Endodermal cell (in vitro differentiated cells): ENCODE measurements at regions not wholly inside any gene's neighbourhood (a gene's known extent, or its start where the extent isn't known, plus 50 kb on each side); places are given as distances from the start of the nearest gene placed in this dataset.

ENCODE experiments used
- DNase-seq: peaks from one replicate; pipeline ENCODE4 v3.0.0-alpha.2; 2017
- H3K27ac ChIP-seq: 2 replicates; pipeline ENCODE4 v1.5.1; 2013; ENCODE audit warnings: mild to moderate bottlenecking, low read depth, low read length, moderate library complexity
- H3K27me3 ChIP-seq: 2 replicates; pipeline ENCODE4 v1.6.1; 2013; ENCODE audit warnings: mild to moderate bottlenecking, low read length, moderate library complexity; ENCODE audit not compliant: insufficient read depth, control insufficient read depth, poor library complexity, severe bottlenecking
- H3K36me3 ChIP-seq: 2 replicates; pipeline ENCODE4 v1.7.0; 2013; ENCODE audit warnings: mild to moderate bottlenecking, low read length, moderate library complexity; ENCODE audit not compliant: control insufficient read depth, insufficient read depth
- H3K4me1 ChIP-seq: one replicate; pipeline ENCODE4 v1.7.0; 2013; ENCODE audit warnings: low read length; ENCODE audit not compliant: control insufficient read depth, insufficient read depth
- H3K4me3 ChIP-seq: 2 replicates; pipeline ENCODE4 v1.5.1; 2013; ENCODE audit warnings: mild to moderate bottlenecking, low read length, moderate library complexity
- H3K9ac ChIP-seq: 2 replicates; pipeline ENCODE4 v1.6.1; 2013; ENCODE audit warnings: mild to moderate bottlenecking, low read length, moderate library complexity; ENCODE audit not compliant: poor library complexity, severe bottlenecking; ENCODE audit errors: extremely low read depth
- H3K9me3 ChIP-seq: 2 replicates; pipeline ENCODE4 v1.6.1; 2013; ENCODE audit warnings: mild to moderate bottlenecking, low read length, moderate library complexity; ENCODE audit not compliant: control insufficient read depth
- H3K27ac Mint-ChIP-seq: 2 replicates; pipeline ENCODE4 v1.8.0; 2020; ENCODE audit warnings: mixed read lengths
- H3K27me3 Mint-ChIP-seq: 2 replicates; pipeline ENCODE4 v1.8.0; 2021; ENCODE audit warnings: mild to moderate bottlenecking, mixed read lengths; ENCODE audit not compliant: insufficient read depth
- H3K36me3 Mint-ChIP-seq: 2 replicates; pipeline ENCODE4 v1.8.0; 2020; ENCODE audit warnings: low read depth, mixed read lengths
- H3K4me1 Mint-ChIP-seq: 2 replicates; pipeline ENCODE4 v1.8.0; 2020; ENCODE audit warnings: mixed read lengths
- H3K4me3 Mint-ChIP-seq: 2 replicates; pipeline ENCODE4 v1.8.0; 2020; ENCODE audit warnings: mild to moderate bottlenecking, moderate library complexity, mixed read lengths
- H3K9me3 Mint-ChIP-seq: 2 replicates; pipeline ENCODE4 v1.8.0; 2020; ENCODE audit warnings: mild to moderate bottlenecking, mixed read lengths
- CTCF ChIP-seq: fragments of 200-600 bp; sonication (generic); conservative IDR thresholded peaks from 2 replicates; pipeline ENCODE4 v1.5.0; 2021; ENCODE audit warnings: antibody characterized with exemption, mild to moderate bottlenecking
- WGBS, 2 experiments: methylation state at CpG; one replicate each; pipeline versions ENCODE4 v1.1.5 to v1.1.7; 2013; ENCODE audit warnings: missing lambda C conversion rate in 2 of 2, mixed read lengths in 1 of 2; ENCODE audit not compliant: insufficient coverage in 1 of 2, insufficient read length in 1 of 2; 5-methylcytosine and 5-hydroxymethylcytosine counted together

GRCh38 chr12:92299744-92300143, 154.1 kb upstream of the BTG1 start:
- H3K4me3 ChIP-seq, result no peak overlapping the region
- H3K9me3 ChIP-seq, result no peaks in the 10 kb centered on the region
- Mint-ChIP-seq H3K27ac (no peak overlapping the region), H3K4me3 (no peak overlapping the region), H3K36me3 (no peaks in the 10 kb centered on the region), H3K9me3 (no peaks in the 10 kb centered on the region), H3K4me1 (peaks cover 31% of the 10 kb centered on the region), H3K27me3 (no peaks in the 10 kb centered on the region)
- H3K4me1 ChIP-seq, result peaks cover 7% of the 10 kb centered on the region
- H3K36me3 ChIP-seq, result no peaks in the 10 kb centered on the region
- TF ChIP-seq CTCF, result no peak
- DNase-seq, result no peak
- no peaks in the 10 kb centered on the region for H3K27me3 ChIP-seq
- H3K27ac ChIP-seq, result no peak overlapping the region
- no peak overlapping the region for H3K9ac ChIP-seq
- WGBS, 2 experiments, result 78 to 81% methylated on average over 3 of the region's 3 CpGs

DNA sequence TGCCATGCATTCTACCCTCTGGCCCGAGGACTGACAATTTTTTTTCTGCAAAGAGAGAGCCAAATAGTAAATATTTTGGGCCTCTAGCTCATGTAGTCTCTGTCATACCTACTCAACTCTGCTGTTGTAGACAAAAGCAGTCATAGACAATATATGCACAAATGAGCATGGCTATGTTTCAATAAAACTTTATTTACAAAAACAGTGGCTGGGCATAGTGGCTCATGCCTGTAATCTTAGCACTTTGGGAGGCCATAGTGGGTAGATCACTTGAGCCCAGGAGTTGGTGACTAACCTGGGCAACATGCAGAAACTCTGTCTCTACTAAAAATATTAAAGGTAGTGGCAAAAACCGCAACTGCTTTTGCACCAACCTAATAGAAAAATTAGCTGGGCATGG, 153.7 kb upstream of the BTG1 start:
- no peaks in the 10 kb centered on the region for H3K36me3 ChIP-seq
- peaks cover 31% of the 10 kb centered on the region for H3K4me1 Mint-ChIP-seq
- H3K27ac Mint-ChIP-seq, result no peak overlapping the region
- no peaks in the 10 kb centered on the region for H3K9me3 ChIP-seq
- no peaks in the 10 kb centered on the region for H3K9me3 Mint-ChIP-seq
- no peaks in the 10 kb centered on the region for H3K36me3 Mint-ChIP-seq
- H3K27me3 ChIP-seq, result no peaks in the 10 kb centered on the region
- H3K27me3 Mint-ChIP-seq, result no peaks in the 10 kb centered on the region
- peaks cover 10% of the 10 kb centered on the region for H3K4me1 ChIP-seq
- 96 to 100% methylated on average over 2 of the region's 2 CpGs for WGBS, 2 experiments
- no peak for TF ChIP-seq CTCF
- H3K9ac ChIP-seq, result no peak overlapping the region
- H3K4me3 Mint-ChIP-seq, result no peak overlapping the region
- DNase-seq, result no peak
- H3K27ac ChIP-seq, result no peak overlapping the region
- no peak overlapping the region for H3K4me3 ChIP-seq

GRCh38 chr12:92297932-92298696, 152.5 kb upstream of the BTG1 start:
- Histone ChIP-seq H3K4me3 (no peak overlapping the region), H3K4me1 (peaks cover 13% of the 10 kb centered on the region), H3K9ac (no peak overlapping the region), H3K27me3 (no peaks in the 10 kb centered on the region), H3K36me3 (no peaks in the 10 kb centered on the region), H3K27ac (no peak overlapping the region), H3K9me3 (no peaks in the 10 kb centered on the region)
- WGBS, 2 experiments, result 95% methylated on average over 4 to 8 of the region's 8 CpGs
- Mint-ChIP-seq H3K4me1 (peaks cover 29% of the 10 kb centered on the region), H3K27ac (no peak overlapping the region), H3K27me3 (no peaks in the 10 kb centered on the region), H3K36me3 (no peaks in the 10 kb centered on the region), H3K4me3 (no peak overlapping the region), H3K9me3 (peaks cover 2% of the 10 kb centered on the region)
- DNase-seq, result no peak
- no peak for TF ChIP-seq CTCF
